ENCODE measurements at regions not wholly inside any gene's neighbourhood (a gene's known extent, or its start where the extent isn't known, plus 50 kb on each side); places are given as distances from the start of the nearest gene placed in this dataset.
"Not testable (repeated sequence)": the region's sequence is repeated elsewhere in the genome, so short reads cannot be mapped to it uniquely, and the experiment has no call there.

DNA sequence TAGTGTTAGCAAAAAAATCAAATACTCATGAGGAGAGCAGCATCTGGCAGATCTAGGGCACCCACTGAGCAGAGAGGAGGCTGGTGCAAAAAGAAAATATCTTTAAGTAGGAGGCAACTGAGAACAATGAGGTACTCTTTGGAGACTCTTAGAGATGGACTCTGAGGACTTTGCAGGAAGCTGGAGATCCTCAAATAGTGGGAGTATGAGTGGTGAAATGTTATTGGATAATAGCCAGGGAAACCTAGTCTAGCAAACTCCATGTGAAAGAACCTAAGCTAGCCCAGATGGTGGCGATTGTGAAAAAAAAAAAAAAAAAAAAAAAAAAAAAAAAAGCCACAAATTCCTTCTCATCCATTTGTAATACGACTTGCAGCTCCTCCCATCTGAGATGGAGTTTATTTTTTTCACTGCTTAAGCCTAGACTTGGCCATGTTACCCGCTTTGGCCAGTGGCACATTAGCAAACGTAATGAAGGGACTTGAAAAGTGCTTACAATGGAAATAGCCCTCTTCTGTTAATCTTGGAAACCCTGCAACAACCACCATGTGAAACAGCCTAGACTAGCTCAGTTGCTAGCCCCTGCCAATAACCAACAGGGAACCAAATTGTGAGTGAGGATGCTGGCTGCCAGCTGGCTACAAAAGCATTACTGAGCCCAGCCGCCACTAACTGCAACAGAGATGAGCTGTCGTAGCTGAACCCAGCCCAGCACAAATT lies 476.2 kb downstream of the KLF12 start:
- DNase-seq (ENCODE audit: low read depth in 2 of 3, low spot score in 2 of 3) = no peak

DNA sequence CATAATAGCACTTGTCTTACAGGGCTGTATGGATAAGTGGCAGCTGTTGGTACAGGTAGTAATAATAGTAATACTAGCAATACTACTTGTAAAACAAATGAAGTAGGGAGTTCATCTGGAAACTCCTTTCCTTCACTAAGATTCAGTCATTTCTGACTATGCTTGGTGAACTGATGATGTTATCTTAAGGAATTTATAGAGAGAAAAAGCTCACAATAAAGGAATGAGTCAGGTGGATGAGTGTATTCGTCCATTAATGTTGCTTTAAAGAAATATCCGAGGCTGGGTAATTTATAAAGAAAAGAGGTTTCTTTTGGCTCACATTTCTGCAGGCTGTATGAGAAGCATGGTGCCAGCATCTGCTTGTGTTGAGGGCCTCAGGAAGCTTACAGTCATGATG lies 477.3 kb downstream of the KLF12 start:
- DNase-seq (ENCODE audit: low read depth in 2 of 3, low spot score in 2 of 3) = no peak

DNA sequence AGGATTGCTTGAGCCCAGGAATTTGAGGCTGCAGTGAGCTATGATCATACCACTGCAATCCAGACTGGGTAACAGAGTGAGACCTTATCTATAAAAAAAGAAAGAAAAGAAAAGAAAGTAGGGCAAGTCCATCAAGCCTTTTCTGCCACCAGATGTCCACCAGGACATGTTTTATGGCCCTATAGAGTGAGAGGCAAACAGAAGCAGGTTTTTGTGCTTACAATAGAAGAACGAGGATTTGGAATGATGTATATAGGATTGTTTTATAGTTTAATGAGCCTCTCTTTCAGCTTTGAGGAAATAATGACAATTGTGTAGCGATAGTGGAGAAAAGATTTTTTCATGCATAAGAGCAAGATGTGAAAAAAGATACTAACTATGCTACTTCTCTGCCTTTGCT lies 480.5 kb downstream of the KLF12 start:
- DNase-seq (ENCODE audit: low read depth in 2 of 3, low spot score in 2 of 3) = no peak

DNA sequence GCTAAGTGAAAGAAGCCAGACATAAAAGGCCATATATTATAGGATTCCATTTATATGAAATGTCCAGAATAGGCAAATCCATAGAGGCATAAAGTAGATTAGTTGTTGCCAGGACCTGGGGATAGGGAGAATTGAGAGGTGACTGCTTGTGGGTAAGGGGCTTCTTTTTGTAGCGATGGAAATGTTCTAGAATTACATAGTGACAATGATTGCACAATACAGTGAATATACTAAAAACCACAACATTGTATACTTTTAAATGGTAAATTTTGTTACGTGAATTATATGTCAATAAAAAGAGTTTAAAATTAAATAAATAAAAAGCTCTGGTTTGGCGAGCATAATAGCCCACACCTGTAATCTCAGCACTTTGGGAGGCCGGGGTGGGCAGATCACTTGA lies 486.8 kb downstream of the KLF12 start:
- no peak for DNase-seq (ENCODE audit: low read depth in 2 of 3, low spot score in 2 of 3)

DNA sequence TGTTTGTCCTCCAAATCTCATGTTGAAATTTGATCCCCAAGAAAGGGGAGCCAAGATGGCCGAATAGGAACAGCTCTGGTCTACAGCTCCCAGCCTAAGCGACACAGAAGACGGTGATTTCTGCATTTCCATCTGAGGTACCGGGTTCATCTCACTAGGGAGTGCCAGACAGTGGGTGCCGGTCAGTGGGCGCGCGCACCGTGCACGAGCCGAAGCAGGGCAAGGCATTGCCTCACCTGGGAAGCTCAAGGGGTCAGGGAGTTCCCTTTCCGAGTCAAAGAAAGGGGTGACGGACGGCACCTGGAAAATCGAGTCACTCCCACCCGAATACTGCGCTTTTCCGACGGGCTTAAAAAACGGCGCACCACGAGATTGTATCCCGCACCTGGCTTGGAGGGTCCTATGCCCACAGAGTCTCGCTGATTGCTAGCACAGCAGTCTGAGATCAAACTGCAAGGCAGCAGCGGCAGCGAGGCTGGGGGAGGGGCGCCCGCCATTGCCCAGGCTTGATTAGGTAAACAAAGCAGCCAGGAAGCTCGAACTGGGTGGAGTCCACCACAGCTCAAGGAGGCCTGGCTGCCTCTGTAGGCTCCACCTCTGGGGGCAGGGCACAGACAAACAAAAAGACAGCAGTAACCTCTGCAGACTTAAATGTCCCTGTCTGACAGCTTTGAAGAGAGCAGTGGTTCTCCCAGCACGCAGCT lies 493.6 kb downstream of the KLF12 start:
- not testable (repeated sequence) for DNase-seq (ENCODE audit: low read depth in 2 of 3, low spot score in 2 of 3)

DNA sequence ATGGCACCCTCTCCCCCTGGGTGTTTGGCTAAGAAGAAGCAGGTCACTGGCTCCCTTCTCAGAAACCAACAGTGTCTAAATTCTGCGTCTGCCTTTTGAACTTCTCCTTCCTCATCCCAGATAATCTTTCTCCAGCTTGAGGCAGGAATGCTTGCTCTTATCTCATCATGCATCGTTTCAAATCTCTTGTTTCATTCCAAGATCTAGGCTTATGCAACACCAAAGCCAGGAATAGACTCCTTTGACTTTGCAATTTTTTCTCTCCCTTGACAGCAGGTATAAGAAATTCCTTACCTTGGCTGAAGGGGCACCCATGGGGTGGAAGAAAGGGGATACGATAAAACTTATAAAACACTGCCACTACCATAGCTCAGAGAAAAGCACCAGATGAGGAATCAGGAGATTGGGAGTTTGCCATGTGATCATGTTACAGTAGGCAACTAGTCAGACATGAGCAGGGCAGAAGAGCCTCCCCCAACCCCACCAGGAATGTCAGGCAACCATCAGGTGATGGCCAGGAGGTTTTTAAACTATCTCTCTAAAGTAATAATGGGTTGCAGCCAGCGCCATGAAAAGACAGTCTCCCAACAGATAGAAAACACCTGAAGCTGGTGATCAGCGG lies 498.9 kb downstream of the KLF12 start:
- no peak for DNase-seq (ENCODE audit: low read depth in 2 of 3, low spot score in 2 of 3)

DNA sequence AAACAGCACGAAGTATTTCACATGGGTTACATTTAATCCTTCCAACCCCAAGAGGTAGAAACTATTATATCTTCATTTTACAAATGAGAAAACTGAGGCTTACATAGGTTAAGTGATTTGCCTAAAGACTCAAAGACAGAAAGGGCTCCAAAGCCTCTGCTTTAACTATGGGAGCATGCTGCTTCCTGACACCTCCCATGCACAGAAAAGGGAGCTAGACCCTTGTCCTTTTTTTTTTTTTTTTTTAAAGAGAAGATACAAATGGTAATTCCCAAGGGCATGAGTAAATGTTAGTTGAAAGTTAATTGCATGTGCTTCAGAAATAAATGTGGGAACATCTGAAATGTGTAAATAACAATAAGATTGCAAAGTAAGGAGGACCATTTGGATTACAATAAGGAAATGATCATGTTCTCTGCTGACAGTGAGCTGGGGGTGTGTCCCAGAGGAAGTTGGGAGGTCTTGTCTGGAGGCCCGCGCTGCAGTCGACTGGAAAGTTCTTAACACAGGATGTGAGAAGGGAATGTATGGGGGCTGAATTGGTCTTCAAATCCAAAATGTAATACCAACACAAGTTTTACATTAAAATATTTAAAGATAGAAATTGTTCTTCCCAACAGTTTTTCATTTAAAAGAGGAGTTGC lies 500.3 kb downstream of the KLF12 start:
- no peak for DNase-seq (ENCODE audit: low read depth in 2 of 3, low spot score in 2 of 3)

DNA sequence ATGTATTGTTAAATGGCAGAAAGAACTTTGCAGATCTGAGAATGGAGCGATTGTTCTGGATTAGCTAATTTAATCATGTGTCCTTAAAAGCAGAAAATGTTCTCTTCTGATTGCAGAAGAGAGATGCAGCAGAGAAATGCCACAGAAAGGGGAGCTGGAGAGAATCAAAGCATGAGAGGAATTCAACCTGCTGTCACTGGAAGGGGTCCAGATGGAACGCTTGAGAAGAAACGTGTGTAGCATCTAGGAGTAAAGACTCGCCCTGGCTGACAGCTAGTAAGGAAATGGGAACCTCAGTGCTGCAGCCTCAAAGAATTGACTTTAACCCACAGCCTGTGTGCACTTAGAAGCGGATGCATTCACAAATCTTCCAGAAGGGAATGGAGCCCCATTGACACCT lies 502.8 kb downstream of the KLF12 start:
- DNase-seq (ENCODE audit: low read depth in 2 of 3, low spot score in 2 of 3) = no peak

DNA sequence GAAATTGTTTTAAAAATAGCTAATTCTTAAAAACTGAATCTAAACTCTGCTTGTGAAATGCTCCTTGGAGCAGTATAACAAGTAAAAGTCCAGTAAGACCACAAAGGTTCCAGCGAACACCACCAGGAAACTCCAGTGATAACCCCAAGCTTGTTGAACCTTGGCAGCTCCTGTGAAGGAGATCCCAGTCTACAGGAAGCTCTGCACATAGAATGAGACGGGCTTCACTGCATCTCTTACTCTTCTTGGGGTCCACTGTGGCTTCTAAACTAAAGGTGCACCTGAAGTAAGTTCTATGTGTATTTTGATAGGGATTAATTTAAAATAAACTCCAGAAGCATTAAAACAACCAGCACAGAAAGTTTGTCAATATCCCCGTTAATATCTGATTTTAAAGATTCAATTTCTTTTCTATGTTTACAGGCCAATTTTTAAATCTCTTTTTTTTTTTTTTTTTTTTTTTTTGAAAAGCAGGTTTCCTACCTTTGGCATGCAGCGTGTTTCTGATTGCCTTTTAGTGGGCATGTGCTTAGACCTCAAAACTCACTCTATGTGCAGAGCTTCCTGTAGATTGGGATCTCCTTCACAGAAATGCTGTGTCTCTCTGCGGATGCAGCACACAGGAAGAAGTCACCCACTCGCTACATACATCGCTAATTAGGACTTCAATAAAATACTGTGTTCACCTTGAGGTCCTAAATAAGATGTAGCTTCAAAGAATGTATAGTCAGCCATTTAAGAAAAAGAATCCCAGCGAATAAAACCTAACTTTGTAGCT lies 508.5 kb downstream of the KLF12 start:
- peak in 2 of 3 donors; percentile 5 to 18 for DNase-seq (ENCODE audit: low read depth in 2 of 3, low spot score in 2 of 3)

DNA sequence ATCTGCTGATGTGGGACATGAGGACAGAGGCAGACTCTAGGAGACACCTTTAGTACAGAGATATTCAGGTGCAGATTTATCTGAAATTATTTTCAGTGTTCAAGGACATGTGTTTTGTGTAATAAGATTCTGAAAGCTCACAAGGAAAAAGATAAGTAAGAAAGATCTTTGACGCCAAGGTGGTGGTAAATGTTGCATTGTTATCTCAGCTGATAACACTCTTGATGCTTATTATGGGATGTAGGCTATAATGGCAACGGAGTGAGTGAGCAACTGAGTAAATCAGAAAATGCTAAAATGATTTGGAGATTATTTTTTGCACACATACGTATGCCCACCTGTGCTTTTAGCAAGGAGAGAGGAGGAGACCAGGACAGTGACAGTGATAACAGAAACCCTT lies 510.9 kb downstream of the KLF12 start:
- no peak for DNase-seq (ENCODE audit: low read depth in 2 of 3, low spot score in 2 of 3)

DNA sequence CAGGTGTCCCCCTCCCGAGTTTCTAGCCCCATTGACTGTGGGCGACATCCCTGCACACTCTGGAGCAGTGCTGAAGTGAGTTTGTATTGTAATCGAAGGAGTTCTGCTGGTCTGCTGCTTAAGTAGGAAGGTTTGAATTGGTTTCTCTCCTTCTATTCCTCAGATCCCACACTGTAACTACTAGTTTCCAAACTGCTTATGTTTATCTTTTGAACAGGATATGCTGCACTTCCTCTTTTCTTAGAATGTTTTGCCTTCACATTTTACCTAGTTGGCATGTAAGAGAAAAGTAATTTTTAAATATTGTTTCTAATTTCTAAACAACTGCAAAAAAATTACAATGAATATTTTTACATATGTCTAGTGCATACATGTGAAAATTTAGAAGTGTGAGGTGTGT lies 511.8 kb downstream of the KLF12 start:
- peak in 2 of 3 donors; percentile 22 to 58 for DNase-seq (ENCODE audit: low read depth in 2 of 3, low spot score in 2 of 3)

DNA sequence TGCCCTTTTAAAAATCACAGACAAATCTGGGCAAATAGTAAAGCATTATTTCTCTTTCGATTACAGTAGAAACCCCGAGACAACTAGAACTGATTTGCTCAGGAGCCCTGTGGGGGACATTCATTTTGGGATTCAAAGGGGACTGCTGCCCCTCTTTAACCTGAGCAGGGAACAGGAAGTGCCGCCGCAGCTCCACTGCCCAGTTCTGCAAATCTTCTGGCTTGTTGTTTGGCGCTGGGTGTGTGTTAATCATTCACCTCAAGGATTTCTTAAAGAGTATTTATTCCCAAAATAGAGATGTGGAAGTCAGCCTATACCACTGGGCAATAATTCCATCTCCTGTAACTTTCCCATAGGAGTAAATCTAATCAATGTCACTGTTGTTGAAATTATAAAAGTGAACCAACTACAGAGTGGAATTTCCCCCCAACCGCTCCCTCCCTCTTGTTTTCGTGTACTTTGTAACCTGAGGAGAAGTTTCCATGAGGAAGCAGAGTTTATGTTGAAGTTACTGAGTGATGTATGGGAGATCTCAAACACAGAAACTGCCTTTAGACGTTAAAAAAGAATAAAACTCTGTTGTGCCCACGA lies 515.8 kb downstream of the KLF12 start:
- DNase-seq (ENCODE audit: low read depth in 2 of 3, low spot score in 2 of 3) = no peak

DNA sequence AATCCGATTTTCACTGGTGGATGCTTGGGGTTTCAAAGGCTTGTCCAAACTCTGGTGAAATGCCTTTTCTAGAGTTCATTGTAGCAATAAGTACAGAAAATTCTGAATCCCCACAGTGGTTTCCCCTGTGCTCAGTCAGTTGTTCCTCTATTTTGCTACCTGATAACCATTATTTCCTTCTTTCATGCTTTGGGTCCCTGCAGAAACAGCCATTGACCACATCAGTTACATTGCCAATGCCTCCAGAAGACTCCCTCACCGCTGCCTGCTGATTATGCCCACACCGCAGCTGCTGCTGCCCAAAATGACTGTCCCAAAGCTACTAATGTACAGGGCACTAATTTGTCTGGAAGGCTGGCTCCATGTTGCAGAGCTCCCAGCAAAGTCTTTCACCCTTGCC lies 517.3 kb downstream of the KLF12 start:
- DNase-seq (ENCODE audit: low read depth in 2 of 3, low spot score in 2 of 3) = peak in 2 of 3 donors; percentile 16 to 70

DNA sequence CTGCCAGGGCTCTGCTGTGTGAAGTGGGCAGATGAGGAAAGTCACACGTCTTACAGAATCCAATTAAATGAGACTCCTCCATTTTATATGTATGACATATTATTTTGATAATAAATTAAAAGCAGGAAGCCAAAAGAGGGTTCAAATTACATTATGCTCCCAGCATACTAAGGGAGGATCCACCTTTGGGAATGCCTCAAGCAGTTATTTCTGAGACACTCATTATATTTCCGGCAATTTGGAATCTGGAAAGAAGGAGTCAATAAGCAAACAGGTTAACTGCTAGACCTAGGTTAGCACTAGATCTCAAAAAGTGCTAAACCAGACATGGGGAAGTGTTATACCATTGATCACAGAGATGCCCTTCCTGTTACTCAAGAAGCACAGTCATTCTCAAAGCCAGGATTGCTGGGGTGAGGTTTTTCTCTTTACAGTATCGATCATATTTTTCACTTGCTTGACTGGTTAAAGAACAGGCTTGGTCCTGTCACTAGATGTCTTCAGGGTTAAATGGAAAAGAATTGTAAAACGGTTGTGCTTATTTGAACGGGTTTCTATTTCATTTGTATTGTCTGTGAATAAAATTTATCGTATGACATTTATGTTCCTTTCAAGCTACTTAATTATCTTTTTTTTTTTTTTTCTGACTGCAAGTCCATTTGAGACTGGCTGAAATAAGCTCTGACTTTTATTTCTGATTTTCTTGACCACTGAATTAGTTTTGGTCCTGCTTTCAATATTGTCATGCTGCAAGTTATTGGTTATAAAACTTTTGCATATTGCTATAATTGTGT lies 523.2 kb downstream of the KLF12 start:
- DNase-seq (ENCODE audit: low read depth in 2 of 3, low spot score in 2 of 3) = no peak

DNA sequence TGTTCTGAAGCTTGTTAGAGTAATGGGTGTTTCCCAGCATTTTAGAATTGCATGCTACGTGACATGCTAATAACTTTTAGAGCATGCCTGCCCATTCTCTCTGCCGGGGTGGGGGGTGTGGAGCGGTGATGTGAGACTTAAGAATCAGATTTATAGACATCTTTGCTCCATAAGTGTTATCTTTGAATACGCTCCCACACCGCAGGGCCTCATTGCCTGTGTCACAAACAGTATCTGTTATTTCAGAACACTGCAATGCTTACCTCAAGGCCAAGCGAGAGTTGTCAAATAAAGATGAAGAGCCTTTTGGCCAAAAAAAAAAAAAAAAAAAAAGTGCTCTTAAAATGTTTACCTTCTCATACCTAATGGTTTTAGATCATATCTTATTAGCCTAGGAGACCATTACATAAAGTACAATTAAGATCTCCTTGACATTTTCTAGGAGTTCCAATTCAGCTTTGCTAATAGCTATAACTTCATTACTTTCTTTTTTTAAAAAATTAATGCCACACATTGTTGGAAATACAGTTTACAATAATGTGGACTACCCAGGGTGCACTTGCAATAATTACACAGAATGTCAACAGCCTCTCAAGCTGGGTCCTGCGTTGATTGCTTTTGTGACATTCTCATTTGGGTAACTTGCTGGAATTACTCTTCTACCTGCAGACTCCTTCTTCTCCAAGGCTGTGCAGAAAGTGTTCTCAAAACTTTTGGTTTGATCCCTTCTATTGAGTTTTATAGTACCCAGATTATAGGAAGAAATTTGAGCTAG lies 525.3 kb downstream of the KLF12 start:
- DNase-seq (ENCODE audit: low read depth in 2 of 3, low spot score in 2 of 3) = no peak

DNA sequence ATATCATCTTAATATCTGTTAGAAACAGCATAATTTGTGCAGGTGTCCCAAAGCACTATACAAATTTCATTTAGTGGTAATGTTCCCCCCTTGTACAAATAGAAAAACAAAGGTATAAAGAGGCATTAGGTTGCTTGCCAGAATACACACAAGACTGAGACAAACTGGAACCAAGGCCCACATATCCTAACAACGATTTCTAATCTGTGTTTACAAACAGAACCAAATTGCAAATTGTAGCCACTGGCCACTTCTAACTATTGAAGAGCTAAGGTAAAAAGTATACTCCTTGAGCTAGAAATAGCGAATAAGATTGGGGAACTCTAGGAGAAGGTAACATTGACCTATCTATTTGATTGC lies 526.1 kb downstream of the KLF12 start:
- DNase-seq (ENCODE audit: low read depth in 2 of 3, low spot score in 2 of 3) = no peak

DNA sequence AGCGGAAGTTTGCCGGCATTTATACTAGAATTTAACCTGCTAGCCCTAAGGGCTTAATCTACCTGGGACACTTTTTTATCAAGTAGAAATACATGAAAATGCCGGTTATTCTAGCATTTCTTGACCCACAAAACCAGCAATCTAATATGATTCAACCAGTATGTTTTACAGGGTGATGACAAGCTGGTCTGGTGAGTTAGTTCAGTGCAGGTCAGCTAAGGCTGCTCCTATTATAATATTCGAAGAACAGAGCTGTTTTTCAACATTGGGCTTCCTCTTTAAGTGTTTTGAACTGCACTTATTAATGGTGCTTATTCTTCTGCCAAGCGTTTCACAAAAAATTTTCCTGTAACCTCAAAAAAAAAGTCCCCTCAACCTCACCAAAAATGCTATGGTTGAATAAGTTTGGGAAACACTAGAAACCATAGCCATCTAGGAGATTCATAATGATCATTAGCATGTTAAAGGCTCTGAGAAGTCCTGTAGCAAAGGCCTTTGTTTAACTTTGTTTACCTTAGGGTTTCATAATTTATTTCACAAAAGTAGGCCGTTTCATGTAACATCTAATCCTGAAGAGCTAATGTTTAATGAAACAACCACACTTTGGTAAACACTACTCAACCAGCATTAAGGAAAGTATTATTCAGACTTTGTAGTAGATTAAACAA lies 526.6 kb downstream of the KLF12 start:
- DNase-seq (ENCODE audit: low read depth in 2 of 3, low spot score in 2 of 3) = no peak

DNA sequence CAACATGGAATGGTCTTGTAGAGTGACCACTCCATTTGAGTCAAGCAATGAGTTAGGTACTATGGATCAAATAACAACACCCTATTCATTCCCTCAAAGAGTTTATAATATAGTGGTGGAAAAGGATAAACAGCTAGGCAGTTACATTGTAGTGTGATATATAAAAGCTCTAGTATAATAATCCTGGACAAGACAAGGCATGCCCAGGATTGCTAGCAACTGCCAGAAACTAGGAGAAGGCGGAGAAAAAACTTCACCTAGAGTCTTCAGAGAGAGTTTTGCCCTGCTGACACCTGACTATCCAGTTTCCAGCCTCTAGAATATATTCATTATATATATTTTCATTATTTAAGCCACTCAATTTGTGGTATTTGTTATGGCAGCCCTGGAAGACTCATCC lies 530.6 kb downstream of the KLF12 start:
- no peak for DNase-seq (ENCODE audit: low read depth in 2 of 3, low spot score in 2 of 3)
